ENCODE measurements at regions not wholly inside any gene's neighbourhood (a gene's known extent, or its start where the extent isn't known, plus 50 kb on each side); places are given as distances from the start of the nearest gene placed in this dataset.

DNA sequence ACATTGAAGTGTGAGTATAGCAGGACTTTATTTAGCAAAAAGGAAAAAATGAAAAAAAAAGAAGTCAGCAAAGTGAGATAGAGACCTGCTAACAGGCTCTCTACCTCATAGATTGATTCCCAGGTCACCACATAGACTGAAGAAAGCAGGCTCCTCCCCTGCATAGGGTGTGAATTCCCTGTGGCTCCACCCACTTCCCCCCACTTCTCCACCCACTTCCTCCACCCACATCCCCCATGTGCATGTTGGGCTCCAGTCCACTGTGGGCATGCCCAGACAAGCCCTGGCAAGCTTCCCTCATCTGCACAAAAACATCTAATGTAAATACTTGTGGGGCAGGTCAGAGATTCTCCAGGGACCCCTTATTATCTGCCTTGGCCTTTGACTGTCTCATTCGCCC, 97.8 kb downstream of the TMEM47 start:
- Histone ChIP-seq H3K79me2 (ENCODE audit: insufficient read depth, low read length) (no peaks in the 10 kb centered on the region), H3K9me3 (ENCODE audit: insufficient read depth, low read depth, low read length) (no peaks in the 10 kb centered on the region), H3F3A (ENCODE audit: low read depth) (no peaks in the 10 kb centered on the region), H4K20me1 (ENCODE audit: insufficient read depth, low read length, poor library complexity, severe bottlenecking) (no peaks in the 10 kb centered on the region), H3K36me3 (ENCODE audit: insufficient read depth, low read length) (no peaks in the 10 kb centered on the region), H3K4me2 (ENCODE audit: low read depth, low read length, poor library complexity, severe bottlenecking) (no peak overlapping the region), H2AFZ (ENCODE audit: low read length) (no peak overlapping the region), H3K4me1 (ENCODE audit: insufficient read depth, low read length, poor library complexity, severe bottlenecking) (no peaks in the 10 kb centered on the region), H3K27me3 (ENCODE audit: insufficient read depth, low read length, poor library complexity, severe bottlenecking) (no peaks in the 10 kb centered on the region), H3K9ac (ENCODE audit: low read depth, low read length, poor library complexity, severe bottlenecking) (no peak overlapping the region), H3K9me2 (replicated peaks; ENCODE audit: low read depth, low read length) (no peaks in the 10 kb centered on the region), H3K4me3 (ENCODE audit: low read length, poor library complexity, severe bottlenecking) (no peak overlapping the region)
- TF ChIP-seq, protein P1, sequence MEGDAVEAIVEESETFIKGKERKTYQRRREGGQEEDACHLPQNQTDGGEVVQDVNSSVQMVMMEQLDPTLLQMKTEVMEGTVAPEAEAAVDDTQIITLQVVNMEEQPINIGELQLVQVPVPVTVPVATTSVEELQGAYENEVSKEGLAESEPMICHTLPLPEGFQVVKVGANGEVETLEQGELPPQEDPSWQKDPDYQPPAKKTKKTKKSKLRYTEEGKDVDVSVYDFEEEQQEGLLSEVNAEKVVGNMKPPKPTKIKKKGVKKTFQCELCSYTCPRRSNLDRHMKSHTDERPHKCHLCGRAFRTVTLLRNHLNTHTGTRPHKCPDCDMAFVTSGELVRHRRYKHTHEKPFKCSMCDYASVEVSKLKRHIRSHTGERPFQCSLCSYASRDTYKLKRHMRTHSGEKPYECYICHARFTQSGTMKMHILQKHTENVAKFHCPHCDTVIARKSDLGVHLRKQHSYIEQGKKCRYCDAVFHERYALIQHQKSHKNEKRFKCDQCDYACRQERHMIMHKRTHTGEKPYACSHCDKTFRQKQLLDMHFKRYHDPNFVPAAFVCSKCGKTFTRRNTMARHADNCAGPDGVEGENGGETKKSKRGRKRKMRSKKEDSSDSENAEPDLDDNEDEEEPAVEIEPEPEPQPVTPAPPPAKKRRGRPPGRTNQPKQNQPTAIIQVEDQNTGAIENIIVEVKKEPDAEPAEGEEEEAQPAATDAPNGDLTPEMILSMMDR (conservative IDR thresholded peaks at IDR 0.05; ENCODE audit: low read length), result no peak
- TF ChIP-seq EZH2phosphoT487 (IDR thresholded peaks at IDR 0.05; ENCODE audit: borderline replicate concordance), result no peak

DNA sequence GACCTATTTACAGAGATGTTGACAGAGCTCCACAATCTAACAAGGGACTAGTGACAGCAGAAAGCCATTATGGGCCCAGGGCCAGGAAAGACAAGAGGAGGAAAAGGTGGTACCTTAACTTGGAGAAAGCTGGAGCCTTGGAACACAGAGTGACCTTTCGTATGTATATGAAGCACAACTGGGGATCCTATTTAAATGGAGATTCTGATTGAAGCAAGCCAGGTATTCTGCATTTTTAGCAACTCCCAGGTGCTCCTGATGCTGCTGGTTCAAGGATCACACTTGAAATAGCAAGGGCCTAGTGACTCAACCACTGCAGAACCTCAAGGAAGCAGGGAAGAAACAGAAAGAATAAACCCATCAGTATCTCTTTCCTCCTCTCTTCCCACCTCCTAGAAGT, 99.4 kb downstream of the TMEM47 start:
- H3K27me3 ChIP-seq (ENCODE audit: insufficient read depth, low read length, poor library complexity, severe bottlenecking), result no peaks in the 10 kb centered on the region
- no peaks in the 10 kb centered on the region for H3K9me3 ChIP-seq (ENCODE audit: insufficient read depth, low read depth, low read length)
- H3F3A ChIP-seq (ENCODE audit: low read depth), result no peaks in the 10 kb centered on the region
- H4K20me1 ChIP-seq (ENCODE audit: insufficient read depth, low read length, poor library complexity, severe bottlenecking), result no peaks in the 10 kb centered on the region
- no peaks in the 10 kb centered on the region for H3K79me2 ChIP-seq (ENCODE audit: insufficient read depth, low read length)
- TF ChIP-seq, protein P1 (conservative IDR thresholded peaks at IDR 0.05; ENCODE audit: low read length), result no peak
- no peak for TF ChIP-seq EZH2phosphoT487 (IDR thresholded peaks at IDR 0.05; ENCODE audit: borderline replicate concordance)
- no peaks in the 10 kb centered on the region for H3K36me3 ChIP-seq (ENCODE audit: insufficient read depth, low read length)
- H3K9ac ChIP-seq (ENCODE audit: low read depth, low read length, poor library complexity, severe bottlenecking), result no peak overlapping the region
- no peaks in the 10 kb centered on the region for H3K4me1 ChIP-seq (ENCODE audit: insufficient read depth, low read length, poor library complexity, severe bottlenecking)
- no peak overlapping the region for H2AFZ ChIP-seq (ENCODE audit: low read length)
- H3K4me2 ChIP-seq (ENCODE audit: low read depth, low read length, poor library complexity, severe bottlenecking), result no peak overlapping the region
- H3K9me2 ChIP-seq (replicated peaks; ENCODE audit: low read depth, low read length), result no peaks in the 10 kb centered on the region
- no peak overlapping the region for H3K4me3 ChIP-seq (ENCODE audit: low read length, poor library complexity, severe bottlenecking)

DNA sequence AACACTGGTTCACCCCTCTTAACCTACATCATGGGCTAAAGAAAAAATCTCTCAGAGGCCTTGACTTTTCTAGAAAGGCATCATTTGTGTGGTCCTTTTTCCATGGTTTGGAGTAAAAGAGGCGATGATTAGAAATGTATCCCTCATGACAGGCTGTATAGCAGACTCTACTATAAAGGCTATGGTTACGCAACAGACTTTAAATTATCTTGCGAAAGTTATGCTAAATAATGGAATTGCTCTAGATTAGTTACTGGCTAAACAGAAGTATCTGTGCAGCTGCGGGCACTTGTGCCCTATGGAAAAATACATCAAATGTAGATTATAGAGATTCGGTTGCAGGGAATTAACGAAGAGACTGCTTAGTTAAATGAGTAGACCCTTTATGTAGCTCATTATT, 101.6 kb downstream of the TMEM47 start:
- Histone ChIP-seq H3K4me3 (ENCODE audit: low read length, poor library complexity, severe bottlenecking) (no peak overlapping the region), H3K27me3 (ENCODE audit: insufficient read depth, low read length, poor library complexity, severe bottlenecking) (no peaks in the 10 kb centered on the region), H3K4me2 (ENCODE audit: low read depth, low read length, poor library complexity, severe bottlenecking) (no peak overlapping the region), H3K9me3 (ENCODE audit: insufficient read depth, low read depth, low read length) (no peaks in the 10 kb centered on the region), H3K36me3 (ENCODE audit: insufficient read depth, low read length) (no peaks in the 10 kb centered on the region), H4K20me1 (ENCODE audit: insufficient read depth, low read length, poor library complexity, severe bottlenecking) (no peaks in the 10 kb centered on the region), H3F3A (ENCODE audit: low read depth) (no peaks in the 10 kb centered on the region), H3K9ac (ENCODE audit: low read depth, low read length, poor library complexity, severe bottlenecking) (no peak overlapping the region), H3K79me2 (ENCODE audit: insufficient read depth, low read length) (no peaks in the 10 kb centered on the region), H3K4me1 (ENCODE audit: insufficient read depth, low read length, poor library complexity, severe bottlenecking) (no peaks in the 10 kb centered on the region), H2AFZ (ENCODE audit: low read length) (no peak overlapping the region), H3K9me2 (replicated peaks; ENCODE audit: low read depth, low read length) (no peaks in the 10 kb centered on the region)
- no peak for TF ChIP-seq EZH2phosphoT487 (IDR thresholded peaks at IDR 0.05; ENCODE audit: borderline replicate concordance)
- TF ChIP-seq, protein P1 (conservative IDR thresholded peaks at IDR 0.05; ENCODE audit: low read length), result no peak
